Caco-2 (cell line): ENCODE measurements at regions not wholly inside any gene's neighbourhood (a gene's known extent, or its start where the extent isn't known, plus 50 kb on each side); places are given as distances from the start of the nearest gene placed in this dataset.

ENCODE experiments used
- BruUV-seq: library from RNA; stranded (reverse); fragments of 400-500 nt; replicated peaks from 2 replicates; lab custom pipeline; 2021; lab: Mats Ljungman, UMichigan
- CTCF ChIA-PET: fragments of 300-600 bp; sonication (Branson Sonifier 250); formaldehyde crosslinking; loops from one replicate; lab custom pipeline; 2022; ENCODE audit warnings: antibody characterized with exemption; lab: Charles Lee
- POLR2A ChIA-PET: fragments of 300-600 bp; sonication (Branson Sonifier 250); formaldehyde crosslinking; loops from one replicate; lab custom pipeline; 2022; ENCODE audit warnings: antibody characterized with exemption; lab: Charles Lee
- DNase-seq, 2 experiments: peaks; one replicate each; pipeline versions ENCODE4 v3.0.0 to v3.0.0-alpha.2; 2020 to 2022
- H3K27me3 ChIP-seq: replicated peaks from 2 replicates; pipeline ENCODE4 v1.6.0; 2011; ENCODE audit warnings: low read length; ENCODE audit not compliant: control insufficient read depth, insufficient read depth
- H3K36me3 ChIP-seq: 2 replicates; pipeline ENCODE4 v1.5.1; 2011; ENCODE audit warnings: low read length; ENCODE audit not compliant: control insufficient read depth, insufficient read depth
- H3K4me1 ChIP-seq: fragments of 250-450 bp; sonication (Bioruptor Pico); 2 replicates; pipeline ENCODE4 v1.5.1; 2020; ENCODE audit warnings: mild to moderate bottlenecking
- H3K4me3 ChIP-seq: 2 replicates; pipeline ENCODE4 v1.5.1; 2011; ENCODE audit warnings: low read depth, mild to moderate bottlenecking, control low read depth, low read length
- H3K9me3 ChIP-seq: fragments of 250-450 bp; sonication (Bioruptor Pico); 2 replicates; pipeline ENCODE4 v1.5.1; 2020; ENCODE audit warnings: mild to moderate bottlenecking, moderate library complexity
- H3K27ac Mint-ChIP-seq: one replicate; pipeline ENCODE4 v1.8.0; 2022; ENCODE audit warnings: mixed read lengths; ENCODE audit not compliant: unreplicated experiment
- H3K27me3 Mint-ChIP-seq: one replicate; pipeline ENCODE4 v1.8.0; 2022; ENCODE audit warnings: mixed read lengths; ENCODE audit not compliant: insufficient read depth, unreplicated experiment
- H3K36me3 Mint-ChIP-seq: one replicate; pipeline ENCODE4 v1.8.0; 2022; ENCODE audit warnings: mild to moderate bottlenecking, mixed read lengths; ENCODE audit not compliant: insufficient read depth, unreplicated experiment
- H3K4me1 Mint-ChIP-seq: one replicate; pipeline ENCODE4 v1.8.0; 2022; ENCODE audit warnings: low read depth, mixed read lengths; ENCODE audit not compliant: unreplicated experiment
- H3K4me3 Mint-ChIP-seq: one replicate; pipeline ENCODE4 v1.8.0; 2022; ENCODE audit warnings: mild to moderate bottlenecking, moderate library complexity, mixed read lengths; ENCODE audit not compliant: unreplicated experiment
- H3K9me3 Mint-ChIP-seq: one replicate; pipeline ENCODE4 v1.8.0; 2022; ENCODE audit warnings: mixed read lengths; ENCODE audit not compliant: unreplicated experiment
- intact Hi-C: fragments of 100-400 bp; cut with micrococcal nuclease; formaldehyde crosslinking; loops from one replicate; pipeline ENCODE4 v1.10.0; 2022; ENCODE audit not compliant: unreplicated experiment
- TF ChIP-seq, protein P1 (sequence below), 2 experiments: fragments of 200-600 bp in 1 of 2; IDR thresholded peaks; 1 replicate in 1 of 2; 2 replicates in 1 of 2; pipeline versions ENCODE4 v1.5.1 to v1.8.0; 2011 to 2022; ENCODE audit warnings: antibody characterized with exemption in 1 of 2, control low read depth in 1 of 2, inconsistent platforms in 1 of 2, low read depth in 1 of 2, low read length in 1 of 2, mild to moderate bottlenecking in 1 of 2, moderate library complexity in 1 of 2; ENCODE audit not compliant: insufficient read depth in 1 of 2, severe bottlenecking in 1 of 2, unreplicated experiment in 1 of 2

DNA sequence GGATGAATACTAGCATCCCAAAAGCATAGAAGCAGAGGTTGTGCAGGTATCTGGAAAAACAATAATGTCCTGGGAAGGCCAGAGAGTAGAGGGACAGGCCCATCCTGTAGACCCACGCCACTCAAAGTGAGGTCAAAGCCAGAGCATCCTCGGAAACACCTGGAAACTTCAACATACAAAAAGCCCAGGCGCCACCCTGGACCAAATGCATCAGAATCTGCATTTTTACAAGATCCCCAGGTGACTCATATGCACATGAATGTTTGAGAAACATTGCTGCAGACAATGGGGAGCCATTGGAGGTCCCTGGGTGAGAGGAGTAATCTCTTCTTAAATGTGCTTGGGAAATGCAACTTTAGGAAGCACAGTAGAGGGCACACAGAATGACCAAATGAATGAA, 684.1 kb downstream of the DIAPH3 start:
- Histone ChIP-seq H3K27me3 (no peaks in the 10 kb centered on the region), H3K4me3 (no peak overlapping the region), H3K36me3 (no peaks in the 10 kb centered on the region), H3K4me1 (no peaks in the 10 kb centered on the region), H3K9me3 (no peaks in the 10 kb centered on the region)
- Mint-ChIP-seq H3K9me3 (no peaks in the 10 kb centered on the region), H3K27me3 (no peaks in the 10 kb centered on the region), H3K27ac (no peak overlapping the region), H3K4me1 (peaks cover 6% of the 10 kb centered on the region), H3K36me3 (no peaks in the 10 kb centered on the region), H3K4me3 (no peak overlapping the region)
- TF ChIP-seq, protein P1, sequence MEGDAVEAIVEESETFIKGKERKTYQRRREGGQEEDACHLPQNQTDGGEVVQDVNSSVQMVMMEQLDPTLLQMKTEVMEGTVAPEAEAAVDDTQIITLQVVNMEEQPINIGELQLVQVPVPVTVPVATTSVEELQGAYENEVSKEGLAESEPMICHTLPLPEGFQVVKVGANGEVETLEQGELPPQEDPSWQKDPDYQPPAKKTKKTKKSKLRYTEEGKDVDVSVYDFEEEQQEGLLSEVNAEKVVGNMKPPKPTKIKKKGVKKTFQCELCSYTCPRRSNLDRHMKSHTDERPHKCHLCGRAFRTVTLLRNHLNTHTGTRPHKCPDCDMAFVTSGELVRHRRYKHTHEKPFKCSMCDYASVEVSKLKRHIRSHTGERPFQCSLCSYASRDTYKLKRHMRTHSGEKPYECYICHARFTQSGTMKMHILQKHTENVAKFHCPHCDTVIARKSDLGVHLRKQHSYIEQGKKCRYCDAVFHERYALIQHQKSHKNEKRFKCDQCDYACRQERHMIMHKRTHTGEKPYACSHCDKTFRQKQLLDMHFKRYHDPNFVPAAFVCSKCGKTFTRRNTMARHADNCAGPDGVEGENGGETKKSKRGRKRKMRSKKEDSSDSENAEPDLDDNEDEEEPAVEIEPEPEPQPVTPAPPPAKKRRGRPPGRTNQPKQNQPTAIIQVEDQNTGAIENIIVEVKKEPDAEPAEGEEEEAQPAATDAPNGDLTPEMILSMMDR (IDR thresholded peaks at IDR 0.05; ENCODE audit: insufficient read depth in 1 of 2, low read depth in 1 of 2, low read length in 1 of 2, severe bottlenecking in 1 of 2, unreplicated experiment in 1 of 2) = no peak
- intact Hi-C loops = loop anchor here (5.0 kb wide), 1 partner anchor 87 kb away; no protein-coding TSS in a partner anchor
- no TSS peak for BruUV-seq
- DNase-seq = no peak
- ChIA-PET POLR2A (no interaction called here), CTCF (no interaction called here)

DNA sequence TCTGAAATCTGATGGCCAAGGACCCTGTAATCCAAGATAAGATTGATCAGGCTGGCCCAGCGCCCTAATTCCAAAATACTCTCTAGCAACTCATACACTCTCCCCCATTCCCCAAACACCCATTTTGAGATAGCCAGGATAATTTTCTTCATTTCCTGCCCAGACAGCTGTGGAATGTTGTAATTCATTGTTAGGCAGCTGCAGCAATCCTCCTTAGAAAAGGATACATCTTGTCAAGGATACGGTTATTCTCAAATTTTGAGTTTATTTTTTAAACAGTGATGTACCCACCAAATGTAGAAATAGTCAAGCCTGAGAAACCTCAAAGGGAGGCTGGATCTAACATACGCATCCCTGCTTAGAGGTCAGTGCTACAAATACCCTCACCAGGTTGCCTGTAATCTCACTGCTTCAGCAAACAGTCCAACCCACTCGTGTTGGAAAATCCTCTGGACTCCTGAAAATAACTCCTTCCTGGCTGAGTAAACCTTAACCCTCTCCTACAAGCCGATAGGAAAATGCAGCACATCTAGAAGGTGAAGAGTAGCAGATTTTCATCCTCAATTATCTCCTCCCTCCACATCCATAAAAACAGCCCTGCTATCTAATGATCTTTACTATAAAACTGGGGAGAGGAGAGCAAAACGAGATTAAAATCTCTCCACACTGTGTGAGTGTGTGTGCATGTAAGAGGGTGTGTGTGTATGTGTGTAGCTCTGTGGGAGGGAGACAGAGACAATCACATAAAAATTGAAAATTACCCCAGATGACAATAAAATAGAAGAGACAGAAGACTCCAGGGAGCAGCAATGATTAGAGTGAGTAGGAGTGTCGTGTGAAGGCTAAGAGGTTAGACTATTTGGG, 683.1 kb downstream of the DIAPH3 start:
- TF ChIP-seq, protein P1 (IDR thresholded peaks at IDR 0.05; ENCODE audit: insufficient read depth in 1 of 2, low read depth in 1 of 2, low read length in 1 of 2, severe bottlenecking in 1 of 2, unreplicated experiment in 1 of 2) = no peak
- ChIA-PET CTCF (no interaction called here), POLR2A (no interaction called here)
- Mint-ChIP-seq H3K9me3 (no peaks in the 10 kb centered on the region), H3K27me3 (no peaks in the 10 kb centered on the region), H3K27ac (no peak overlapping the region), H3K36me3 (no peaks in the 10 kb centered on the region), H3K4me3 (no peak overlapping the region), H3K4me1 (peaks cover 6% of the 10 kb centered on the region)
- Histone ChIP-seq H3K4me3 (no peak overlapping the region), H3K27me3 (no peaks in the 10 kb centered on the region), H3K9me3 (no peaks in the 10 kb centered on the region), H3K4me1 (no peaks in the 10 kb centered on the region), H3K36me3 (no peaks in the 10 kb centered on the region)
- intact Hi-C loops = no loop called here
- BruUV-seq = no TSS peak
- DNase-seq = no peak

DNA sequence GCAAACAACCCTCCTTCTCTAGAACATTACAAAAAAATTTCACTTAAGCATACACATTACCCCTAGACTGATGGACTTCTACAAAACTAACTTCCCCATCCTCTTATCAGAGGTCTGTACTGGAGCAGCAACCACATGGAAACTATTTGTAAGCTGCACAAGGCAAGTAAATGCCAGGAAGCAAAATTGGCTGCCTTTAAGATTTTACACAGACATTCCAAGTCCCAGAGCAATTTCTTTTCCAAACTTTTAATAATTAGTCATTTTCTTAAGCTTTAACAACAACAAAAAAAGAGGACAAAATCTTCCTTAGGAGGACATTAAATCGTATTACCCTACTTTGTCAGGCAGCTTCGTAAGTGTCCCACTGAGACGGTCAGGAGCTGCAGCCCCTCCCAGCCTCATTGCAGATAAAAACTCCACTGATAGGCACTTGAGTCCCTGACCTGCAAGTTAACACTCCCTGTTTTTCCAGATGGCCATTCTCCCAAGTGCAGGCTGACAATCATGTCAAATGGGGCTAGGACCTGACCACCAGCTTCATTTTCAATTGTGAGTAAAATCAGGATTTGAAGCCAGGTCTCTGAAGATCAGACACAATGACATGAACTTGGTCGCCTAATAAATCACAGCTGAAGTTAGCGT, 680.1 kb downstream of the DIAPH3 start:
- ChIA-PET CTCF (no interaction called here), POLR2A (no interaction called here)
- Histone ChIP-seq H3K4me1 (no peaks in the 10 kb centered on the region), H3K27me3 (no peaks in the 10 kb centered on the region), H3K4me3 (no peak overlapping the region), H3K9me3 (no peaks in the 10 kb centered on the region), H3K36me3 (no peaks in the 10 kb centered on the region)
- BruUV-seq = no TSS peak
- intact Hi-C loops = no loop called here
- no peaks in the 10 kb centered on the region for H3K9me3 Mint-ChIP-seq
- H3K27ac Mint-ChIP-seq = no peak overlapping the region
- TF ChIP-seq, protein P1 (IDR thresholded peaks at IDR 0.05; ENCODE audit: insufficient read depth in 1 of 2, low read depth in 1 of 2, low read length in 1 of 2, severe bottlenecking in 1 of 2, unreplicated experiment in 1 of 2) = no peak
- no peak overlapping the region for H3K4me3 Mint-ChIP-seq
- no peak for DNase-seq
- no peaks in the 10 kb centered on the region for H3K36me3 Mint-ChIP-seq
- no peaks in the 10 kb centered on the region for H3K27me3 Mint-ChIP-seq
- peaks cover 6% of the 10 kb centered on the region for H3K4me1 Mint-ChIP-seq
